Fibroblast of the aortic adventitia (primary cell): ENCODE measurements at regions not wholly inside any gene's neighbourhood (a gene's known extent, or its start where the extent isn't known, plus 50 kb on each side); places are given as distances from the start of the nearest gene placed in this dataset.

Source experiments
- DNase-seq: peaks from one replicate; pipeline ENCODE4 v3.0.0-alpha.2; 2010; ENCODE audit warnings: low read depth
- H3K4me3 ChIP-seq: 2 replicates; pipeline ENCODE4 v1.5.1; 2011; ENCODE audit warnings: low read depth, mild to moderate bottlenecking, control low read depth, low read length, moderate library complexity
- CTCF ChIP-seq: IDR thresholded peaks from 2 replicates; pipeline ENCODE4 v1.5.1; 2011; ENCODE audit warnings: mild to moderate bottlenecking, low read length, control low read depth, inconsistent platforms; ENCODE audit not compliant: insufficient read depth

- no peak for DNase-seq
- H3K4me3 ChIP-seq = no peak overlapping the region
- no peak for TF ChIP-seq CTCF
Observed at GRCh38 chr22:48187356-48187755, 1424.9 kb downstream of the TBC1D22A start.

GRCh38 chr22:48186146-48186790 lies 1423.8 kb downstream of the TBC1D22A start:
- H3K4me3 ChIP-seq = no peak overlapping the region
- no peak for TF ChIP-seq CTCF

GRCh38 chr22:48185071-48186055 lies 1422.9 kb downstream of the TBC1D22A start:
- no peak overlapping the region for H3K4me3 ChIP-seq
- TF ChIP-seq CTCF = no peak
- no peak for DNase-seq

More at GRCh38 chr22:48186146-48186790, 1423.8 kb downstream of the TBC1D22A start:
- DNase-seq = no peak

- TF ChIP-seq CTCF = no peak
- no peak for DNase-seq
- no peak overlapping the region for H3K4me3 ChIP-seq
Observed at GRCh38 chr22:48182846-48183805, 1420.7 kb downstream of the TBC1D22A start.

- DNase-seq = no peak
- no peak overlapping the region for H3K4me3 ChIP-seq
- no peak for TF ChIP-seq CTCF
Observed at GRCh38 chr22:48182031-48182430, 1419.6 kb downstream of the TBC1D22A start.

- TF ChIP-seq CTCF = no peak
- no peak overlapping the region for H3K4me3 ChIP-seq
- no peak for DNase-seq
Observed at GRCh38 chr22:48181263-48181955, 1419.0 kb downstream of the TBC1D22A start.
